Activated effector memory CD4-positive, alpha-beta T cell treated with Interleukin-2 at 50 U/mL for 16 hours (primary cell): ENCODE measurements at regions not wholly inside any gene's neighbourhood (a gene's known extent, or its start where the extent isn't known, plus 50 kb on each side); places are given as distances from the start of the nearest gene placed in this dataset.
"Not testable (repeated sequence)": the region's sequence is repeated elsewhere in the genome, so short reads cannot be mapped to it uniquely, and the experiment has no call there.

ENCODE experiments used
- DNase-seq: peaks from one replicate; pipeline ENCODE4 v3.0.0-alpha.2; 2020

DNA sequence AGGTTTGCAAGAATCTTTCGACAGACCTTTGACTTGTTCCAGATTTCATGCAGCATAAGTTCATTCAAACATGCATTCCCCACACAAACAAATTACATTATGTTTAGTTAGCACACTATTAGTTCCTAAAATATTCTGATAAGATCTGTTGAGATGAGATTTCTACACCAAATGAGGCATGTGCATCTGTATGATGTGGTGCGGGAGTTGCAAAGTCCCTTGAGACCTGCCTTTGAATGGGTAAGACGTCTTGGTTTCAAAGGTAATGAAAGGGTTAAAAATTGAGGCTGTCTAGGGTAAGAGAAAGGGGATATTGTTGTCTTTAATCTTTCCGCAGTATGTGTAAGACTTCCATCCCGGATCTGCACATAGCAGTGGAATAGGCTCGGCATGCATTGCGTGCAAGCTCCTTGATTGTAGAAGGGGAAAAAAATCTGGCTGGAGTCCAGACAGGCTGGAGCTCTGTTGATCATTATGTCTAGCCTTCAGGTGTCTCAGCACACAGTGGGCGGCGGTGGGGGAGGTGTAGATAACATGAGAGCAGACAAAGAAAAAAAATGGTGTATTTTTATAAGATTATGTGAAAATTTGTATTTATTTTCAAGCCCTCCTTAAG lies 296.6 kb downstream of the PTPRC start:
- DNase-seq, result peak; percentile 31

DNA sequence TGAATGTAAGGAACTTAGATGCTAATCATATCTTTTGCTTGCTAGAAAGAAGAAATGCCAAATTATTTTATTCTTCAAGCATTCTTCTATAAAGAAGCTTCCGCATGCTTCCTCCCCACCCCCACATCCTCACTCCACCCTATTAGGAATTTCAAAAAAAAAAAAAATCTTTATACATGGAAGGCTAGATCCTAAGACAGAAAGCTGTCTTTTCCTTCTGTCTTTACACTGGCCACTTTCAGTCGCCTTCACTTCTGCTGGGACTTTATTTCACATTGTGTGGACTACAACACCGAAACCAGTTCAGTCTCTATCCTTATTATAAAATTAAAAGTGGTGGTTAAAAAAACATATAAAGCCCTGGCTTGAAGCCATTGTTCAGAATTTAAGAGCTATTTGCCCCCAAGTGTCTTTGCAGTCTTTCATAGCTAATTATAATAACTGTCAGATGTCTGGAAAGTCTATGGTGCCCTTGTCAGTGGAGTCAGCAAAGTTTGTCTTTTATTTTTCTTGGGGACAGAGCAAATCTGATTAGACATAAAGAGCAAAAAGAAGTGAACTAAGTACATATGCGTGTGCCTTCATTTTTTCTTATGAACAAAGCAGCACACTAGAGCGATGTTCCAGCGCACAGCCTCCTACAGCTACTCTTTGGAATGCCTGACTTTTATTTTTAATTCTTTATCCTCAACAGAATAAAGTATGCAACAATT lies 297.7 kb downstream of the PTPRC start:
- DNase-seq, result no peak

GRCh38 chr1:198937231-198938031 lies 298.6 kb downstream of the PTPRC start:
- no peak for DNase-seq

DNA sequence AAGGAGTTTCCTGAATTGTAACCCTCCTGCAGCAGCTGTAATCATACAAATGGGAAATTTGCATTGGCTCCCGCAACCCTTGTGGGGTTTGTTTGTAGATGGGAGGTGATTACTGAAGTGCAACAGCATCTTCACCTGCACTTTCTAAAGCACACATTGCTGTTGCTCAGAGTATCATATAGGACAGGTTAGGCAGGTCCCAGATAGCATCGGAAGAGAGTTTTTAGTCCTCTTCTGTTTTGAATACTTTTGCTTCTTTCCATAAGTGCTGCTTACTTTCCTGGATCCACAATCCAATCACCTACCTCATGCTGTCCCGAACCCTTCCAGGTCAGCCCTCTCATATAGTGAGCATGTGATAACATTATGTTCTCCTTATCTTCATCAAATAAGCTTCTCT lies 300.4 kb downstream of the PTPRC start:
- DNase-seq, result no peak

DNA sequence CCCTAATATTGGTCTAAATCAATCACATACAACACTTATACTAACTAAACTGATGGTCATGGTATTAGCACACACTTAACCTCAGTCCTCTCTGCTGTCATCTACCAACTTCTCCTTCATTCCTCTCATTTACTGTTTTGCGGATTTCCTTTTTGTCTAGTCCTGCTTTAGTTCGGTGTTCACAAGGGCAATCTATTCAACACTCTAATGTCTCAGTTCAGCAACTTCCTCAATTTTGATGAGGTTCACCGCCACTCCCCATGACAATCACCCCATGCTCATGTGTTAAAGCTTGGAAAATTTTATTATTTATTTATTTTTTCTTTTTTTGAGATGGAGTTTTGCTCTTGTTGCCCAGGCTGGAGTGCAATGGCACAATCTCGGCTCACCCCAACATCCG lies 301.1 kb downstream of the PTPRC start:
- no peak for DNase-seq

- no peak for DNase-seq
These were observed 303.6 kb downstream of the PTPRC start for GRCh38 chr1:198942466-198942865.

GRCh38 chr1:198943484-198944187 lies 304.8 kb downstream of the PTPRC start:
- DNase-seq, result no peak

DNA sequence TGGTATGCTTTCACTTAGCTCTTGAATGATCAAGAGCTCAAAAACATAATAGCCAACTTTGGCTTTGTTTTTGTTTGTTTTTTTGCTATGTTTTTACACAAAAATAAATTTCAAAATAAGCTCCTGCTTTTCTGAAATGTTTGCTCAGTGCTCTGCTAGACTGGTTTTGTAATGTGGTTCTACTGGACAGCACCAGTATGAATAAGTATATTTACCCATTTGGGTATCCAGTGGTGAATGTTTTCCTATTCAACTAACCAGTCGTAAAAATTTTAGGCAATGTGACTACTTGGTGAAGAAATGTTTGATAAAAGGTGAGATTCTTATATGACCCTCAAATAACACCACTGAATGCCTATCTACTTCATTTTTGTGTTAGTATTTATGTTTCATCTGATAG lies 308.6 kb downstream of the PTPRC start:
- DNase-seq, result no peak

DNA sequence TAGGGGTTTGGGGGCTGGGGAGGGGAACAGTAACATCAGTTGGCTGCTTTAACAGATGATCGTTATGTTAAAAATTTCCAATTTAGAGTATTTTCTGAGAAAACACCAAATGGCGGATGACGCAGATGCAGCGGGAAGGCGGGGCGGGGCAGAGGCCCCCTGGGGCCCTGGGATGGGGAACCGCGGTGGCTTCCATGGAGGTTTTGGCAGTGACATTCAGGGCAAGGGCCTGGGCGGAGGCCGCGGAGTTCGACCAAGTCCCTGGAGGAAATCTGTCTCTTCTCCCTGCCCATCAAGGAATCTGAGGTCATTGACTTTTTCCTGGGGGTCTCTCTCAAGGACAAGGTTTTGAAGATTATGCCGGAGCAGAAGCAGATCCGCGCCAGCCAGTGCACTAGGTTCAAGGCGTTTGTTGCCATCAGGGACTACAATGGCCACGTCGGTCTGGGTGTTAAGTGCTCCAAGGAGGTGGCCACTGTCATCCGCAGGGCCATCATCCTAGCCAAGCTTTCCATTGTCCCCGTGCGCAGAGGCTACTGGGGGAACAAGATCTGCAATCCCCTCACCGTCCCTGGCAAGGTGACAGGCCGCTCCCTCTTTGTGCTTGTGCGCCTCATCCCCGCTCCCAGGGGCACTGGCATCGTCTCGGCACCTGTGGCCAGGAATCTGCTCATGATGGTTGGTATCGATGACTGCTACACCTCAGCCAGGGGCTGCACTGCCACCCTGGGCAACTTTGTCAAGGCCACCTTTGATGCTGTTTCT lies 310.2 kb downstream of the PTPRC start:
- DNase-seq, result no peak

- DNase-seq, result no peak
These were observed 311.2 kb downstream of the PTPRC start for GRCh38 chr1:198950036-198950435.

DNA sequence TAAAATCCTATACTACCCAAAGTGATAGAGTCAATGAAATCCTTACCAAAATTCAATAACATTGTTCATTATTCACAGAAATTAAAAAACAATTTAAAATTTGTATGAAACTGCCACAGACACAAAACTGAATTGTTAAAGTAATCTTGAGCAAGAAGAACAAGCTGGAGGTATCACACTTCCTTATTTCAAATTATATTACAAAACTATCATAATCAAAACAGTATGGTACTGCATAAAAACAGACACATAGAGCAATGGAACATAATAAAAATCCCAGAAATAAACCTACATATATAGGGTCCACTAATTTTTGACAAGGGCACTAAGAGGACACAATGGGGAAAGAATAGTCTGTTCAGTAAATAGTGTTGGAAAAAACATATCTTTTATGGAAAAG lies 316.2 kb downstream of the PTPRC start:
- no peak for DNase-seq

- no peak for DNase-seq
These were observed 318.2 kb downstream of the PTPRC start for GRCh38 chr1:198957044-198957443.

DNA sequence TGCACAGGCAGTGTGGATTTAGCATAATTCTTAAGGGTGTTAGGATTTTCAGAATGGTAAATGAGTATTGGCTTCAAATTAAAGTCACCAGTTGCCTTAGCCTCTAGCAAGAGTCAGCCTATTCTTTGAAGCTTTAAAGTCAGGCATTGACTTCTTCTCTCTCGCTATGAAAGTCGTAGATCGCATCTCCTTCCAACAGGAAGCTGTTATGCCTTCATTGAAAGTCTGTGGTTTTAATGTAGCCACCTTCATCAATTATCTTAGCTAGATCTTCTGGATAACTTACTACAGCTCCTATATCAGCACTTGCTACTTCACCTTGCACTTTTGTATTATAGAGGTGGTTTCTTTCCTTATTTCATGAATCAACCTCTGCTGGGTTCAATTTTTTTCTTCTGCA lies 320.2 kb downstream of the PTPRC start:
- DNase-seq, result no peak

GRCh38 chr1:198959676-198960075 lies 320.8 kb downstream of the PTPRC start:
- no peak for DNase-seq

- DNase-seq, result not testable (repeated sequence)
These were observed 325.0 kb downstream of the PTPRC start for GRCh38 chr1:198963796-198964195.

- DNase-seq, result no peak
These were observed 327.7 kb downstream of the PTPRC start for GRCh38 chr1:198966519-198966918.

DNA sequence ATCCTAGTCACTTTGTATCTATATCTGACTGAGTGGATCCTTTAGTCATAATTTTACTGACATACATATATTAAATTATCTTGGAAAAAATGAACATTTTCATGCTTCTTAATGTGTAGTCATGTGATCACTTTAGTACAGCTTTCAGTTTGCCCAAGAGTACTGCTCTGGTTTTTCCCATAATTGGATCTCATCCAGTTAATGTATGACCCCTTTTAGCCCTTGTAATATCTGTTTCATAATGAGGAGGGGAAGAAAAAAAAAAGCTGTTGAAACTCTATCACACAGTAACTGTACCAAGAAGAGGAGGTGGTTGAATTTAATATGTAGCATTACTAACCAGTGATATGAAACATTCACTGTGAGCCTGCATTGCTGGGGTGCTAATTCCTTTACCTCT lies 328.7 kb downstream of the PTPRC start:
- no peak for DNase-seq

DNA sequence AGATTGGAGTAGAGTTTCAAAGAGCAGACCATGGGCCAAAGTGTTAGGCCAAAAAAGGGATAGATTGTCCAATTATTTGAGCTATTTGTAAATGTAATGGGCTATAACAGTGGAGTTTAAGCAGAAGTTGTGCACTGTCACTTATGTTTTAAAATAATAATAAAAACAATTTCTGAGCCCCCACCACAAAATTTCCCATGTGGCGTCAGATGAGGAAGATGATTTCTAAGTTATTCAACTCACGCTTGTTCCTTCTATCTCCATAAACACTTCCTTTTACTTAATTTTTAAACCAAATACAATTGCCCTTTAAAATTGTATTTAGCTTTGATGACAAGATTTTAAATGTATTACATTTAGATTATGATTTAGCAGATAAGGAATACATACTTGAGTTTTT lies 330.0 kb downstream of the PTPRC start:
- no peak for DNase-seq

- DNase-seq, result no peak
These were observed 331.1 kb downstream of the PTPRC start for GRCh38 chr1:198969981-198970380.

GRCh38 chr1:198970916-198971315 lies 332.1 kb downstream of the PTPRC start:
- DNase-seq, result no peak

DNA sequence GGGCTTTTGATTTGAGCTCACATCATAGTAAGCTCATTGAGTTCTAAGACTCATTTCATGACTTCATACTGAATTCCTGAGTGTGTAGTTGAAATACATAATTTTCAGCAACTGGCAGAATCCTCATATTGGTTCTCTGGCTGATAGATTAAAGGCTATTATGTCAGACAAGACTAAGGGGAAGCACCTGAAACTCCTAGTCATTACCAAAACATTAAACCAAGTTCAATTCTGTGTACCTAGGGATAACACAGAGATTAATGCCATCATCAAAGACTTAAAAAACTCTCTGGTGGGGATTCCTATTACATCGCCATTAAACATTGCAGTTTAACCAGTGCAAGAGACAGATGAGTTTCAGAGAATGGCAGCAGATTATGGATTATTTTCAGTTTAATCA lies 339.1 kb downstream of the PTPRC start:
- DNase-seq, result no peak

DNA sequence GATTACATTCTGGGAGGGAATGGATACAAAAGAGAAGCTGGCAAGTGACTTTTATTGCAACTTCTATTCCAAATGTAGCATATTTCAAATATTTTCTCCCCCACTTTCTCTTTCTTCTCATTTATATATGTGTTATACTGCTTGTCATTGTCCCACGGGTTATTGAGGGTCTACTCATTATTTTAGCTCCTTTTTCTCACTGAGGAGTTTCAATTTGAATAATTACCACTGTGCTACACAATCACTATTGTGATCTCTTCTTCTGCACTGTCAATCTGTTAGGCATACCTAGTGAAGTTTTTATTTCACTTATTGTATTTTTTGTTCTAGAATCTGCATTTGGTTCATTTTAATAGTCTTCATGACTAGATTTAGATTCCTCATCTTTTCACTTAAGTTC lies 339.7 kb downstream of the PTPRC start:
- no peak for DNase-seq

- no peak for DNase-seq
These were observed 347.2 kb downstream of the PTPRC start for GRCh38 chr1:198986036-198986435.
